ENCODE measurements at regions not wholly inside any gene's neighbourhood (a gene's known extent, or its start where the extent isn't known, plus 50 kb on each side); places are given as distances from the start of the nearest gene placed in this dataset.
"Not testable (repeated sequence)": the region's sequence is repeated elsewhere in the genome, so short reads cannot be mapped to it uniquely, and the experiment has no call there.

DNA sequence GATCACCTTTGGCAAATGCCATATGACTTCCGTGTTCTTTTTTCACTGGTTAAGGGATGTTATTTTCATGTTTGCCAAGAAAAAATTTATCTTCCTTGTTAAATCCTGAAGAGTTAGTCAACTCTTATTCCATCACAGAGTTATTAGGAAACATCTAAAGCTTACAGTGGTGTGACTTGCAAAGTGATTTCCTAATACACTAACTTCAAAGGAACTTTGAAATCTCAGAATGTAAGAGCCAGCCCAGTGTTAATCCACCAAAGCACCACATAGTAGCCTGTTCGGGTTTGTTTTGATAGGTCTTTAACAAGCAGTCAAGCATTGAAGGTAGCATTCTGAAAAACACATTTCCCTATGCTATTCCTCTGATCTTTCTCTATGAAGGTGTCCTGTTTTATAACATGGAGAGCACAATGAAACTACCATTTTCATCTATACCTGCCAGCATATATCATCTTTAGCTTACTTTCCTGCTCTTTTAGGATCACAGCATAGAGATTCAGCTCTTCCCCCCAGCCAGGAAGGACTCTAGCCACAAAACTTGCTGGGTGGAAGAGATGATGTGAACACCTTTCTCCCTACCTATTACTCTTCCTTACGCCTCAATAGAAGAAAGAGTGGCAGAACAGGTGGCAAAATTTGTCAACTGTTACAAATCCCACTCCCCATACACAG, 82.4 kb upstream of the MAGI3 start:
- Histone ChIP-seq H3K4me1 (ENCODE audit: insufficient read depth, low read length) (no peaks in the 10 kb centered on the region), H4K20me1 (ENCODE audit: insufficient read depth, low read length) (no peaks in the 10 kb centered on the region), H3K4me3 (ENCODE audit: insufficient read depth, low read depth, low read length) (no peak overlapping the region), H2AFZ (ENCODE audit: low read depth, low read length) (no peak overlapping the region), H3K4me2 (ENCODE audit: low read length) (no peak overlapping the region), H3K9ac (ENCODE audit: low read length) (no peak overlapping the region), H3K79me2 (ENCODE audit: insufficient read depth, low read length) (no peaks in the 10 kb centered on the region), H3K9me3 (ENCODE audit: insufficient read depth, low read depth, low read length) (no peaks in the 10 kb centered on the region), H3K27me3 (ENCODE audit: insufficient read depth, low read length) (no peaks in the 10 kb centered on the region), H3K36me3 (ENCODE audit: insufficient read depth, low read length) (no peaks in the 10 kb centered on the region), H3K27ac (ENCODE audit: low read depth, low read length) (no peak overlapping the region)
- FAIRE-seq: no peak
- no peak for TF ChIP-seq EZH2 (IDR thresholded peaks at IDR 0.05; ENCODE audit: insufficient read depth, low read length)
- TF ChIP-seq, protein P1, sequence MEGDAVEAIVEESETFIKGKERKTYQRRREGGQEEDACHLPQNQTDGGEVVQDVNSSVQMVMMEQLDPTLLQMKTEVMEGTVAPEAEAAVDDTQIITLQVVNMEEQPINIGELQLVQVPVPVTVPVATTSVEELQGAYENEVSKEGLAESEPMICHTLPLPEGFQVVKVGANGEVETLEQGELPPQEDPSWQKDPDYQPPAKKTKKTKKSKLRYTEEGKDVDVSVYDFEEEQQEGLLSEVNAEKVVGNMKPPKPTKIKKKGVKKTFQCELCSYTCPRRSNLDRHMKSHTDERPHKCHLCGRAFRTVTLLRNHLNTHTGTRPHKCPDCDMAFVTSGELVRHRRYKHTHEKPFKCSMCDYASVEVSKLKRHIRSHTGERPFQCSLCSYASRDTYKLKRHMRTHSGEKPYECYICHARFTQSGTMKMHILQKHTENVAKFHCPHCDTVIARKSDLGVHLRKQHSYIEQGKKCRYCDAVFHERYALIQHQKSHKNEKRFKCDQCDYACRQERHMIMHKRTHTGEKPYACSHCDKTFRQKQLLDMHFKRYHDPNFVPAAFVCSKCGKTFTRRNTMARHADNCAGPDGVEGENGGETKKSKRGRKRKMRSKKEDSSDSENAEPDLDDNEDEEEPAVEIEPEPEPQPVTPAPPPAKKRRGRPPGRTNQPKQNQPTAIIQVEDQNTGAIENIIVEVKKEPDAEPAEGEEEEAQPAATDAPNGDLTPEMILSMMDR (IDR thresholded peaks at IDR 0.05; ENCODE audit: insufficient read depth, low read depth, low read length): no peak
- Mint-ChIP-seq H3K36me3 (ENCODE audit: low read depth, unreplicated experiment) (no peaks in the 10 kb centered on the region), H3K27ac (ENCODE audit: unreplicated experiment) (no peak overlapping the region), H3K9me3 (ENCODE audit: unreplicated experiment) (no peaks in the 10 kb centered on the region), H3K4me3 (ENCODE audit: unreplicated experiment) (no peak overlapping the region), H3K4me1 (ENCODE audit: low read depth, unreplicated experiment) (no peaks in the 10 kb centered on the region), H3K27me3 (ENCODE audit: low read depth, unreplicated experiment) (no peaks in the 10 kb centered on the region)
- peak; percentile 26 for DNase-seq (ENCODE audit: low read depth)

DNA sequence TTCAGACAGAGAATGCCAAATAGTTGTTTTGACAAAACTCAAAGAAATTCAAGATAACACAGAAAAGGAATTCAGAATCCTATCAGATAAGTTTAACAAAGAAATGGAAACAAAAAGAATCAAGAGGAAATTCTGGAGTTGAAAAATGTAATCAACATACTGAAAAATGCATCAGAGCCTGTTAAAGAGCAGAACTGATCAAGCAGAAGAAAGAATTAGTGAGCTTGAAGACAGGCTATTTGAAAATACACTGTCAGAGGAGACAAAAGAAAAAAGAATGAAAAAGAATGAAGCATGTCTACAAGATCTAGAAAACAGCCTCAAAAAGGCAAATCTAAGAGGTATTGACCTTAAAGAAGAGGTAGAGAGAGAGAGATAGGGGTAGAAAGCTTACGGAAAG, 77.7 kb upstream of the MAGI3 start:
- not testable (repeated sequence) for H2AFZ ChIP-seq (ENCODE audit: low read depth, low read length); FAIRE-seq; H3K79me2 ChIP-seq (ENCODE audit: insufficient read depth, low read length); H3K4me1 ChIP-seq (ENCODE audit: insufficient read depth, low read length); H3K27me3 ChIP-seq (ENCODE audit: insufficient read depth, low read length); H3K4me3 ChIP-seq (ENCODE audit: insufficient read depth, low read depth, low read length); H3K9ac ChIP-seq (ENCODE audit: low read length); H3K27ac Mint-ChIP-seq (ENCODE audit: unreplicated experiment); H3K27me3 Mint-ChIP-seq (ENCODE audit: low read depth, unreplicated experiment); H3K36me3 ChIP-seq (ENCODE audit: insufficient read depth, low read length); H3K4me2 ChIP-seq (ENCODE audit: low read length); H3K9me3 Mint-ChIP-seq (ENCODE audit: unreplicated experiment); H4K20me1 ChIP-seq (ENCODE audit: insufficient read depth, low read length); H3K4me3 Mint-ChIP-seq (ENCODE audit: unreplicated experiment); H3K9me3 ChIP-seq (ENCODE audit: insufficient read depth, low read depth, low read length); H3K27ac ChIP-seq (ENCODE audit: low read depth, low read length); DNase-seq (ENCODE audit: low read depth); H3K36me3 Mint-ChIP-seq (ENCODE audit: low read depth, unreplicated experiment); H3K4me1 Mint-ChIP-seq (ENCODE audit: low read depth, unreplicated experiment)

DNA sequence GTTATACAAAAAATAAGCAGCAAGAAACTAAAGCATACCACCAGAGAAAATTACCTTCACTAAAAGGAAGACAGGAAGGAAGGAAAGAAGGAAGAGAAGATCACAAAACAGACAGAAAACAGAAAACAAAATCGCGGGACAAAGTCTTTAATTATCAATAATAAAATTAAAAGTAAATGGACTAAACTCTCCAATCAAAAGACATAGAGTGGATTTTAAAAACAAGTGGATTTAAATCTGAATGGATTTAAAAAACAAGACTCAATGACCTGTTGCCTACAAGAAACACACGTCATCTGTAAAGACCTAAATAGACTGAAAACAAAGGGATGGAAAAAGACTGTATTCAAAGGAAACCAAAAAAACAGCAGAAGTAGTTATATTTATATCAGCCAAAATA, 75.7 kb upstream of the MAGI3 start:
- no peak overlapping the region for H3K9ac ChIP-seq (ENCODE audit: low read length)
- H3K27ac ChIP-seq (ENCODE audit: low read depth, low read length): no peak overlapping the region
- no peak overlapping the region for H3K27ac Mint-ChIP-seq (ENCODE audit: unreplicated experiment)
- DNase-seq (ENCODE audit: low read depth): no peak
- no peaks in the 10 kb centered on the region for H3K27me3 Mint-ChIP-seq (ENCODE audit: low read depth, unreplicated experiment)
- H3K4me1 ChIP-seq (ENCODE audit: insufficient read depth, low read length): no peaks in the 10 kb centered on the region
- H3K79me2 ChIP-seq (ENCODE audit: insufficient read depth, low read length): no peaks in the 10 kb centered on the region
- no peaks in the 10 kb centered on the region for H4K20me1 ChIP-seq (ENCODE audit: insufficient read depth, low read length)
- no peaks in the 10 kb centered on the region for H3K27me3 ChIP-seq (ENCODE audit: insufficient read depth, low read length)
- H3K4me3 ChIP-seq (ENCODE audit: insufficient read depth, low read depth, low read length): no peak overlapping the region
- TF ChIP-seq EZH2 (IDR thresholded peaks at IDR 0.05; ENCODE audit: insufficient read depth, low read length): no peak
- TF ChIP-seq, protein P1 (IDR thresholded peaks at IDR 0.05; ENCODE audit: insufficient read depth, low read depth, low read length): no peak
- H3K36me3 Mint-ChIP-seq (ENCODE audit: low read depth, unreplicated experiment): no peaks in the 10 kb centered on the region
- H3K36me3 ChIP-seq (ENCODE audit: insufficient read depth, low read length): no peaks in the 10 kb centered on the region
- no peaks in the 10 kb centered on the region for H3K9me3 Mint-ChIP-seq (ENCODE audit: unreplicated experiment)
- H3K4me1 Mint-ChIP-seq (ENCODE audit: low read depth, unreplicated experiment): no peaks in the 10 kb centered on the region
- no peaks in the 10 kb centered on the region for H3K9me3 ChIP-seq (ENCODE audit: insufficient read depth, low read depth, low read length)
- no peak for FAIRE-seq
- H2AFZ ChIP-seq (ENCODE audit: low read depth, low read length): no peak overlapping the region
- no peak overlapping the region for H3K4me3 Mint-ChIP-seq (ENCODE audit: unreplicated experiment)
- H3K4me2 ChIP-seq (ENCODE audit: low read length): no peak overlapping the region
